Psoas muscle (tissue), 7 donors: ENCODE measurements at regions not wholly inside any gene's neighbourhood (a gene's known extent, or its start where the extent isn't known, plus 50 kb on each side); places are given as distances from the start of the nearest gene placed in this dataset.
A peak's percentile ranks its signal among the peaks of the same experiment; 100 is the strongest.

Experiments used
- ATAC-seq, 4 donors: fragments of 200-7000 bp; cut with Tn5 transposase; one replicate each; pipeline ENCODE4 v1.9.1; 2020; ENCODE audit warnings: moderate library complexity in 3 of 4, mild to moderate bottlenecking in 2 of 4
- DNase-seq, 2 donors: peaks; one replicate each; pipeline ENCODE4 v3.0.0-alpha.2; 2020
- H3K27ac ChIP-seq: fragments of 200-600 bp; one replicate; pipeline ENCODE4 v1.8.0; 2022
- H3K27me3 ChIP-seq, 3 donors: fragments of 200-600 bp in 1 of 3; one replicate each; pipeline versions ENCODE4 v1.6.1 to v1.8.0; 2013 to 2022; ENCODE audit warnings: low read length in 2 of 3, mild to moderate bottlenecking in 2 of 3, moderate library complexity in 1 of 3; ENCODE audit not compliant: insufficient read depth in 3 of 3
- H3K36me3 ChIP-seq, 2 donors: fragments of 200-600 bp in 1 of 2; one replicate each; pipeline versions ENCODE4 v1.6.1 to v1.8.0; 2013 to 2022; ENCODE audit warnings: low read depth in 1 of 2, mild to moderate bottlenecking in 1 of 2, moderate library complexity in 1 of 2; ENCODE audit not compliant: insufficient read depth in 1 of 2
- H3K4me1 ChIP-seq: fragments of 200-600 bp; one replicate; pipeline ENCODE4 v1.8.0; 2022
- H3K4me3 ChIP-seq: fragments of 200-600 bp; one replicate; pipeline ENCODE4 v1.8.0; 2022; ENCODE audit warnings: mild to moderate bottlenecking
- H3K9me3 ChIP-seq: fragments of 200-600 bp; one replicate; pipeline ENCODE4 v1.8.0; 2022
- WGBS, 3 donors: extraction: QIAGEN DNeasy Blood & Tissue Kit; methylation state at CpG; one replicate each; pipeline versions ENCODE4 v1.1.6 to v1.1.7; 2013; 5-methylcytosine and 5-hydroxymethylcytosine counted together
- intact Hi-C, 2 donors: fragments of 100-400 bp; cut with DNase I; formaldehyde crosslinking; loops; one replicate each; pipeline versions ENCODE4 v1.11.0 to v1.14.2; 2022
- TF ChIP-seq, protein P1 (sequence below): fragments of 200-600 bp; IDR thresholded peaks from one replicate; pipeline ENCODE4 v1.8.0; 2022; ENCODE audit warnings: antibody characterized with exemption
- donor health status: healthy with polysubstance abuse.
- donor health status: DM: no; HTN: no; CAD: no; lungs with moderate emphysema.
- donor health status: Bipolar disorder and iron deficiency.
- donor health status: healthy.
- donor health status: DM: yes; HTN: yes; CAD: no.
- donor health status: DM: no; HTN: no; CAD: no.
- donor health status: DM: yes; HTN: yes; CAD: no.

DNA sequence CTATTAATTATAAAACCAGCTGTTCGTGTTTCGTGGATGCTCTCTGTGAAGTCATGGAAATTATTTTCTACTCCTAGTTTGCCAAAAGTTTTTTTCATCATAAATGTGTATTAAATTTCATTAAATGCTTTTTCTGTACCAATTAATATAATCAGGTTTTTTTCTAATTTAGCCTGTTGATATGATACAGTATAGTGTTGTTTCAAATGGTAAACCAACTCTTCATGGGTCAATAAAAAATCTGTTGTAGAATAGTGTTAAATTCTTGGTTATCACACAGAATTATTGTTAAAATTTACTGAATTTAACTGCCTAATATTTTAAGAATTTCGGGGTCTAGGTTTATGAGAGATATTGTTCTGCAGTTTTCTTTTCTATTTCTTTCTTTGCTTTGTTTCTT, 505.9 kb upstream of the MANEA start:
- Histone ChIP-seq H3K27ac (no peak overlapping the region), H3K27me3 (no peaks in the 10 kb centered on the region), H3K4me1 (no peaks in the 10 kb centered on the region), H3K4me3 (no peak overlapping the region), H3K36me3 (no peaks in the 10 kb centered on the region), H3K9me3 (no peaks in the 10 kb centered on the region)
- intact Hi-C loops: no loop called here
- DNase-seq (no peak), ATAC-seq (no peak)
- 49 to 52% (median 50%) methylated on average over 3 of the region's 3 CpGs for WGBS, 3 donors
- TF ChIP-seq, protein P1, sequence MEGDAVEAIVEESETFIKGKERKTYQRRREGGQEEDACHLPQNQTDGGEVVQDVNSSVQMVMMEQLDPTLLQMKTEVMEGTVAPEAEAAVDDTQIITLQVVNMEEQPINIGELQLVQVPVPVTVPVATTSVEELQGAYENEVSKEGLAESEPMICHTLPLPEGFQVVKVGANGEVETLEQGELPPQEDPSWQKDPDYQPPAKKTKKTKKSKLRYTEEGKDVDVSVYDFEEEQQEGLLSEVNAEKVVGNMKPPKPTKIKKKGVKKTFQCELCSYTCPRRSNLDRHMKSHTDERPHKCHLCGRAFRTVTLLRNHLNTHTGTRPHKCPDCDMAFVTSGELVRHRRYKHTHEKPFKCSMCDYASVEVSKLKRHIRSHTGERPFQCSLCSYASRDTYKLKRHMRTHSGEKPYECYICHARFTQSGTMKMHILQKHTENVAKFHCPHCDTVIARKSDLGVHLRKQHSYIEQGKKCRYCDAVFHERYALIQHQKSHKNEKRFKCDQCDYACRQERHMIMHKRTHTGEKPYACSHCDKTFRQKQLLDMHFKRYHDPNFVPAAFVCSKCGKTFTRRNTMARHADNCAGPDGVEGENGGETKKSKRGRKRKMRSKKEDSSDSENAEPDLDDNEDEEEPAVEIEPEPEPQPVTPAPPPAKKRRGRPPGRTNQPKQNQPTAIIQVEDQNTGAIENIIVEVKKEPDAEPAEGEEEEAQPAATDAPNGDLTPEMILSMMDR: no peak

DNA sequence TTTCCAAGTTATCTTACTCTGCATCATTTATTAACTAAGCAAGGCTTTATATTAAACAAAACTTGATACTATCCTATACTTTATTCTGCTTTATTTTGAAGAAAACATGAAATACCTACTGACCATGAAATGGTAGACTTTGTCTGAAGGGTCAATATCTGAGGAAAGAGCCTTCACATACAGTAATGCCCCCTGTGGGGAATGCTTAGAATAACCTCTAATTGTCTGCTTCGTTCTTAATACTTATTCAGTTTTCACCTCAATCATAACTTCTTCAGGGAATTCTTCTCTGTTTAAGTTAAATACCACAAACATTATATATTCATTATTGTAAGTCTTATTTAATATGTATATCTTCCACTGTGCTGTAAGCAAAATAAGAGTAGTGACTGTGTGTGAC, 498.9 kb upstream of the MANEA start:
- intact Hi-C loops: no loop called here
- TF ChIP-seq, protein P1: no peak
- Histone ChIP-seq H3K27me3 (no peaks in the 10 kb centered on the region), H3K4me3 (no peak overlapping the region), H3K9me3 (no peaks in the 10 kb centered on the region), H3K27ac (no peak overlapping the region), H3K36me3 (no peaks in the 10 kb centered on the region), H3K4me1 (no peaks in the 10 kb centered on the region)
- no peak for DNase-seq
- WGBS, 3 donors: 51 to 64% (median 58%) methylated on average over 1 of the region's 1 CpG
- no peak for ATAC-seq

DNA sequence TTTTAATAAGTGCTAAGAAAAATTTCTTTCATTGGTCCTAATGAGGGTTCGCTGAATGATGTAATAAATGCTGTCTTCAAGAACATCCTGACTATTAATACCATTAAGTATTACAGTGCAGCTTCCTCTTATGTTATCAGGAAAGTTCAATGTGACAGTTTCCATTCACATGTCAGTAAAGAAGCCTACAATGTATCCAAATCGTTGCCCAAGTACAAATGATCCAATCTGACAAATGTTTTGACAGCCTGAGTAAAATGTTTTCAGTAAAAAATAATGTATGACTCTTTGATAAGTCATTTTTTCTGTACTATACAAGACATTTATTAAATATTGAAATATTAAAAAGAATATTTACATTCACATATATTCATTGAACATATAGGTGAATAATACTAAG, 496.1 kb upstream of the MANEA start:
- TF ChIP-seq, protein P1: no peak
- Histone ChIP-seq H3K36me3 (no peaks in the 10 kb centered on the region), H3K27me3 (no peaks in the 10 kb centered on the region), H3K4me3 (no peak overlapping the region), H3K27ac (no peak overlapping the region), H3K4me1 (no peaks in the 10 kb centered on the region), H3K9me3 (no peaks in the 10 kb centered on the region)
- WGBS, 3 donors: 64 to 68% (median 66%) methylated on average over 2 of the region's 2 CpGs
- ATAC-seq (no peak), DNase-seq (no peak)
- intact Hi-C loops: no loop called here

DNA sequence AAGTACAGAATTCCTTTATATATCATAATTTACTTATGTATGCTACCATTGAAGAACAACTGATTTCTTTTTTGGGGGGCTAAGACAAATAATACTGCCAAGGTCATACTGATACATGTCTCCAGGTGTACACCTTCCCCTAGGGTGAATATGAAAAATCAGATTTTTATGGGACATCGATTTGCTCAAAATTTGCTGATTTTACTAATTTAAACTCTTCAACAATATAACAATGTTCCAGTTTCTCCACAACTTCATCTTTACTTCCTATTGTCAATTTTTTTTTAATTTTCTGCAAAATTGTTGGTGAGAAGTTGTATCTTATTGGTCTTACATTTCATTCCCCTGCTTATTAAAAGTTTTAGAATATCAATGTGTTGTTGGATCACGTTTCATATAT, 495.4 kb upstream of the MANEA start:
- WGBS, 3 donors: 83 to 86% (median 84%) methylated on average over 2 of the region's 2 CpGs
- no peaks in the 10 kb centered on the region for H3K27me3 ChIP-seq
- ATAC-seq: no peak
- intact Hi-C loops: no loop called here
- H3K36me3 ChIP-seq: no peaks in the 10 kb centered on the region
- H3K9me3 ChIP-seq: no peaks in the 10 kb centered on the region
- no peak overlapping the region for H3K4me3 ChIP-seq
- no peak overlapping the region for H3K27ac ChIP-seq
- DNase-seq: no peak
- H3K4me1 ChIP-seq: no peaks in the 10 kb centered on the region
- TF ChIP-seq, protein P1: no peak

DNA sequence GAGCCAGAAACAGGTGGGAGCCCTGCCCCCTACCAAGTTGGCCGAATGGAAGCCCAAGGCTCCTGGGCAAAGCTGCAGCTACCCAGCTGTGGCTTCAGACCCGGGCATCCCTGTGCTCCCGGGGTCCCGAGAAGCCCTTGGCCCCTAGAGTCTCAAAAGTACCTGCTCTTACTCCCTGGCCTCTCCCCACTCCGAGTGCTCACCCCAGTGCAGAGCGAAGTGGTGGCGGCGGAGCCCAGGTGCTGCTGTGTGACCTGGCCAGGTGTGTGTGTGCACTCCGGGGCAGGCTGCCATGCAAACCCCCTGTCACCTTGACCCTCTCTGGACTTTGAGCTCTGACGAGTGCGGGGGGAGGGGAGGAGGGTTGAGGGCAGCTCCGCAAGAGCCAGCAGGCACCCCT, 493.8 kb upstream of the MANEA start:
- Histone ChIP-seq H3K4me3 (no peak overlapping the region), H3K4me1 (no peaks in the 10 kb centered on the region), H3K9me3 (no peaks in the 10 kb centered on the region), H3K27me3 (no peaks in the 10 kb centered on the region), H3K36me3 (no peaks in the 10 kb centered on the region), H3K27ac (no peak overlapping the region)
- intact Hi-C loops: no loop called here
- WGBS, 3 donors: 74 to 81% (median 78%) methylated on average over 12 of the region's 12 CpGs
- ATAC-seq: no peak
- TF ChIP-seq, protein P1: no peak
- peak in 1 of 2 donors; percentile 19 for DNase-seq
